ENCODE measurements at regions not wholly inside any gene's neighbourhood (a gene's known extent, or its start where the extent isn't known, plus 50 kb on each side); places are given as distances from the start of the nearest gene placed in this dataset.

DNA sequence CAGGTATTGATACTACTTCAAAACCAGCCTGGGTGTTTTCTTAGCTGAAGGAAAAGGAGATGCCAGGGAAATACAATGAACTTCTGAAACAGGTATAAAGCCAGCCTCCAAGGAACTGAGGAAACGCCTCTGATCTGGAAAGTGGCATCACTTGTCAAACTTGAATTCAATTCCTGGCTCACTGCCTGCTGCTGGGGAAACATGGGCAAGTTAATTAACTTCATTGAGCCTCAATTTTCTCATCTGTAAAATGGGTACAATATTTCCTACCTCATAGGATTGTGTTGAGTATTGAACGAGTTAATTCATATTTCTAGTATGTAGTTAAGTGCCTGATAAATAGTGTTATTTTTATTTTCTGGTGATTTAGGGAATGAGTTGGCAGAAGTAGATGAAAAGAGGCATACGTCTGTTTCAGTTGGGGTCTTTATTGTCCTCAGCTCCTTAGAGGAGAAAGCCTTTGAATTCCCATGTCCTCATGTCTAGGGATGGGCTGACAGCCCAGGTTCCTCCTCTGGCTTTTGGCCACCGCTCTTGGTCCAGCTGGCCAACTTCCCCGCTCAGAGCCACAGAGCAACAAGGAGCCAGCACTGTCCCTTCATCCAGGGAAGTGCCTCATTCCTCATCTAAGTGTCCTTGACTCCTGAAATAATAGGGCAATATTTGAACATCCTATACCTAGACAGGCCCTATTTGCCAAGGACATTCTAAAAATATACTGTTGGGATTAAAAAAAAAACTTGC is 210.5 kb upstream of the GATA6 start:
- Histone ChIP-seq H3K27me3 (no peaks in the 10 kb centered on the region), H3K9me3 (peaks cover 0 to 4% of the 10 kb centered on the region in 2 donors), H3K4me3 (no peak overlapping the region), H3K36me3 (no peaks in the 10 kb centered on the region), H3K4me1 (no peaks in the 10 kb centered on the region), H3K27ac (no peak overlapping the region)
- in situ Hi-C loops (cut with MboI; ENCODE audit: low pct_ligation_motif_present in 1 of 4, low pct_unique_long_range_greater_than_20kb in 1 of 4, low sequenced_read_pairs in 3 of 4) (loop anchor here in 2 of 4 donors (10.0 to 25.0 kb wide), 2 partner anchors 764 to 772 kb away; no protein-coding TSS in a partner anchor), intact Hi-C loops (cut with DNase I; ENCODE audit: low total_unique reads) (loop anchor here (10.0 kb wide), 1 partner anchor 54 kb away; no protein-coding TSS in a partner anchor)
- TF ChIP-seq POLR2A (IDR thresholded peaks at IDR 0.05): no peak
- TF ChIP-seq, protein P1, sequence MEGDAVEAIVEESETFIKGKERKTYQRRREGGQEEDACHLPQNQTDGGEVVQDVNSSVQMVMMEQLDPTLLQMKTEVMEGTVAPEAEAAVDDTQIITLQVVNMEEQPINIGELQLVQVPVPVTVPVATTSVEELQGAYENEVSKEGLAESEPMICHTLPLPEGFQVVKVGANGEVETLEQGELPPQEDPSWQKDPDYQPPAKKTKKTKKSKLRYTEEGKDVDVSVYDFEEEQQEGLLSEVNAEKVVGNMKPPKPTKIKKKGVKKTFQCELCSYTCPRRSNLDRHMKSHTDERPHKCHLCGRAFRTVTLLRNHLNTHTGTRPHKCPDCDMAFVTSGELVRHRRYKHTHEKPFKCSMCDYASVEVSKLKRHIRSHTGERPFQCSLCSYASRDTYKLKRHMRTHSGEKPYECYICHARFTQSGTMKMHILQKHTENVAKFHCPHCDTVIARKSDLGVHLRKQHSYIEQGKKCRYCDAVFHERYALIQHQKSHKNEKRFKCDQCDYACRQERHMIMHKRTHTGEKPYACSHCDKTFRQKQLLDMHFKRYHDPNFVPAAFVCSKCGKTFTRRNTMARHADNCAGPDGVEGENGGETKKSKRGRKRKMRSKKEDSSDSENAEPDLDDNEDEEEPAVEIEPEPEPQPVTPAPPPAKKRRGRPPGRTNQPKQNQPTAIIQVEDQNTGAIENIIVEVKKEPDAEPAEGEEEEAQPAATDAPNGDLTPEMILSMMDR (IDR thresholded peaks at IDR 0.05): no peak
- DNase-seq: no peak
- WGBS, 2 donors (ENCODE audit: low coverage in 1 of 2): 57 to 72% methylated on average over 2 to 5 of the region's 5 CpGs

DNA sequence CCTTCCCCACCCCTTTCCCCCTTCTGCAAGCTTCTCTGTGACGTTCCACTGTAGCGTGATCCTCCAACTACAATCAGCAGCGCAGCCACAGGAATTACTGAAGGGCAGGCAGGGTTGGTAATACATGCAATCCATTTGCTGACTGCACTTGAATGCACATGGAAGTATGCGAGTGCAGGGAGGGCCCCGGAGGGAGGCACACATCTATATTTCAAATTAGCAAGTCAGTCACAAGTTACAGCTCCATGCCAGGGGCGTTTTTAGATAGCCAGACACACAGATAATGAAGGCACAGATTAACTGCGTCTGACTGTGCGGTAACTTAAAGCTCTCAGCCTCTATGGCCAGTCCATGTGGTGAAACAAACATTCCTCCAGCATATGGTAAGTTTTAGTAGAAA is 209.2 kb upstream of the GATA6 start:
- no peak for TF ChIP-seq POLR2A (IDR thresholded peaks at IDR 0.05)
- TF ChIP-seq EP300 (IDR thresholded peaks at IDR 0.05; ENCODE audit: low read depth): no peak
- TF ChIP-seq, protein P1 (IDR thresholded peaks at IDR 0.05): no peak
- TF ChIP-seq POLR2AphosphoS5 (IDR thresholded peaks at IDR 0.05): no peak
- Histone ChIP-seq H3K4me1 (no peaks in the 10 kb centered on the region), H3K9me3 (no peaks in the 10 kb centered on the region), H3K27me3 (no peaks in the 10 kb centered on the region), H3K4me3 (no peak overlapping the region), H3K27ac (no peak overlapping the region), H3K36me3 (no peaks in the 10 kb centered on the region)
- no peak for DNase-seq
- in situ Hi-C loops (cut with MboI; ENCODE audit: low pct_ligation_motif_present in 1 of 4, low pct_unique_long_range_greater_than_20kb in 1 of 4, low sequenced_read_pairs in 3 of 4) (loop anchor here in 2 of 4 donors (10.0 to 25.0 kb wide), 2 partner anchors 55 to 773 kb away; no protein-coding TSS in a partner anchor), intact Hi-C loops (cut with DNase I; ENCODE audit: low total_unique reads) (no loop called here)
- 76% methylated on average over 8 of the region's 8 CpGs; no CpG with 5 or more reads in 1 of the 2 donors for WGBS, 2 donors (ENCODE audit: low coverage in 1 of 2)

DNA sequence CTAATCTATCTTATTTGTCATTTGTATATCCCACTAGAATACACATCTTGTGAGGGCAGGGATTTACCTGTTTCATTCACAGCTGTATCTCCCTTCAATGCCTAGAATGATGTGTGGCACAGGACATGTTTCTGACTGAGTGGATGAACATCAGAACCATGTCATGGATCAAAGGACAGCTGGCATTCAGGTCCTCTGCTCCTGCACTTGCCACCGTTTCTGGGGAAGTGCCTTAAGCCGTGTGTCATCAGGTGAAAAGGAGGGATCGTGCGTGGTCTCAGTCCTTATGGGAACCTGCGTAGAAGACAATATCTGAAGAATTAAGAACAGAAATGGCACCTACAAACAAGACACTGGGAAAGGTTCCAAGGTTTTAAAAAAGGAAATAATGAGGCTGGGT is 206.1 kb upstream of the GATA6 start:
- no peak for DNase-seq
- in situ Hi-C loops (cut with MboI; ENCODE audit: low pct_ligation_motif_present in 1 of 4, low pct_unique_long_range_greater_than_20kb in 1 of 4, low sequenced_read_pairs in 3 of 4): loop anchor here in 2 of 4 donors (10.0 to 25.0 kb wide), 2 partner anchors 59 to 776 kb away; no protein-coding TSS in a partner anchor
- no peaks in the 10 kb centered on the region for H3K9me3 ChIP-seq

DNA sequence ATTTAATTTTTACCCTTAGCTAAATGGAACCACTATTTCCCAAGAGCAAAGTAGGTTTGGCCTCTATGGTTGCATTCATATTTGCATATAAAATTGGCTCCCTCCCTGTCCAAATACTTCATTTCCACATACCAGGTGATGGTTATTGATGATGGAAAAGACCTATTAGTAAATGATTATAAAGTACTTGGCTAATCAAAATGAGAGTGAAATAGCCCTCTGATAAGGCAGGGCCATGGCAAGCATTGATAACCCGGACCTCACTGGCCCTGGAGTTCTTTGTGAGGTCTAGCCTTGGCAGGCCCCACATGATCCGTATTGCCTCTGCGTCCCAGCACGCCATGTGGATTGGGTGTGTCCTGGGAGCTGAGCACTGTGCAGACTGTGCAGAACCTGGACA is 201.1 kb upstream of the GATA6 start:
- no peaks in the 10 kb centered on the region for H3K36me3 ChIP-seq
- 92 to 100% methylated on average over 1 to 4 of the region's 4 CpGs for WGBS, 2 donors (ENCODE audit: low coverage in 1 of 2)
- DNase-seq: no peak
- TF ChIP-seq POLR2A (IDR thresholded peaks at IDR 0.05) (no peak), POLR2AphosphoS5 (IDR thresholded peaks at IDR 0.05) (no peak), EP300 (IDR thresholded peaks at IDR 0.05; ENCODE audit: low read depth) (no peak)
- TF ChIP-seq, protein P1 (IDR thresholded peaks at IDR 0.05): no peak
- intact Hi-C loops (cut with DNase I; ENCODE audit: low total_unique reads) (no loop called here), in situ Hi-C loops (cut with MboI; ENCODE audit: low pct_ligation_motif_present in 1 of 4, low pct_unique_long_range_greater_than_20kb in 1 of 4, low sequenced_read_pairs in 3 of 4) (loop anchor here in 2 of 4 donors (10.0 to 25.0 kb wide), 2 partner anchors 64 to 781 kb away; no protein-coding TSS in a partner anchor)
- no peaks in the 10 kb centered on the region for H3K9me3 ChIP-seq
- H3K27ac ChIP-seq: no peak overlapping the region
- no peaks in the 10 kb centered on the region for H3K27me3 ChIP-seq
- no peak overlapping the region for H3K4me3 ChIP-seq
- no peaks in the 10 kb centered on the region for H3K4me1 ChIP-seq

More for the DNA sequence above, 206.1 kb upstream of the GATA6 start:
- WGBS, 2 donors (ENCODE audit: low coverage in 1 of 2): 81 to 94% methylated on average over 4 to 5 of the region's 5 CpGs
- Histone ChIP-seq H3K27me3 (no peaks in the 10 kb centered on the region), H3K36me3 (no peaks in the 10 kb centered on the region), H3K4me1 (no peaks in the 10 kb centered on the region), H3K4me3 (no peak overlapping the region), H3K27ac (no peak overlapping the region)
- no peak for TF ChIP-seq POLR2AphosphoS5 (IDR thresholded peaks at IDR 0.05)
- no peak for TF ChIP-seq EP300 (IDR thresholded peaks at IDR 0.05; ENCODE audit: low read depth)
- TF ChIP-seq, protein P1 (IDR thresholded peaks at IDR 0.05): no peak
- no peak for TF ChIP-seq POLR2A (IDR thresholded peaks at IDR 0.05)
- intact Hi-C loops (cut with DNase I; ENCODE audit: low total_unique reads): no loop called here
